RWPE2 (cell line): ENCODE measurements at regions not wholly inside any gene's neighbourhood (a gene's known extent, or its start where the extent isn't known, plus 50 kb on each side); places are given as distances from the start of the nearest gene placed in this dataset.

Experiments used
- ATAC-seq: fragments of 200-7000 bp; cut with Tn5 transposase; 3 replicates; pipeline ENCODE4 v1.9.1; 2021; ENCODE audit warnings: low read depth
- DNase-seq: peaks from one replicate; pipeline ENCODE4 v3.0.0-alpha.2; 2020; ENCODE audit warnings: low spot score
- H3K27ac ChIP-seq: fragments of 450-650 bp; 2 replicates; pipeline ENCODE4 v1.5.1; 2017; ENCODE audit warnings: mild to moderate bottlenecking; ENCODE audit not compliant: poor library complexity, severe bottlenecking
- H3K27me3 ChIP-seq: fragments of 250-450 bp; sonication (Bioruptor Pico); 2 replicates; pipeline ENCODE4 v1.5.1; 2021; ENCODE audit warnings: mild to moderate bottlenecking, moderate library complexity; ENCODE audit not compliant: insufficient read depth, poor library complexity, severe bottlenecking
- H3K36me3 ChIP-seq: fragments of 250-450 bp; sonication (Bioruptor Pico); 2 replicates; pipeline ENCODE4 v1.5.1; 2020; ENCODE audit warnings: low read depth, mild to moderate bottlenecking, moderate library complexity
- H3K4me1 ChIP-seq: fragments of 250-450 bp; sonication (Bioruptor Pico); 2 replicates; pipeline ENCODE4 v1.5.1; 2021; ENCODE audit warnings: mild to moderate bottlenecking, moderate library complexity; ENCODE audit not compliant: insufficient read depth, poor library complexity, severe bottlenecking
- H3K4me3 ChIP-seq: fragments of 250-450 bp; sonication (Bioruptor Pico); 2 replicates; pipeline ENCODE4 v1.5.1; 2021; ENCODE audit warnings: mild to moderate bottlenecking, moderate library complexity; ENCODE audit not compliant: severe bottlenecking
- H3K9me3 ChIP-seq: fragments of 250-450 bp; sonication (Bioruptor Pico); 2 replicates; pipeline ENCODE4 v1.5.1; 2021; ENCODE audit warnings: mild to moderate bottlenecking, moderate library complexity; ENCODE audit not compliant: severe bottlenecking
- CTCF ChIP-seq: fragments of 450-650 bp; IDR thresholded peaks from one replicate; pipeline ENCODE4 v1.5.1; 2017; ENCODE audit warnings: mild to moderate bottlenecking, moderate library complexity; ENCODE audit not compliant: poor library complexity, severe bottlenecking

- no peaks in the 10 kb centered on the region for H3K4me1 ChIP-seq
Observed at GRCh38 chr12:131332224-131332623, 378.5 kb downstream of the ADGRD1 start.

DNA sequence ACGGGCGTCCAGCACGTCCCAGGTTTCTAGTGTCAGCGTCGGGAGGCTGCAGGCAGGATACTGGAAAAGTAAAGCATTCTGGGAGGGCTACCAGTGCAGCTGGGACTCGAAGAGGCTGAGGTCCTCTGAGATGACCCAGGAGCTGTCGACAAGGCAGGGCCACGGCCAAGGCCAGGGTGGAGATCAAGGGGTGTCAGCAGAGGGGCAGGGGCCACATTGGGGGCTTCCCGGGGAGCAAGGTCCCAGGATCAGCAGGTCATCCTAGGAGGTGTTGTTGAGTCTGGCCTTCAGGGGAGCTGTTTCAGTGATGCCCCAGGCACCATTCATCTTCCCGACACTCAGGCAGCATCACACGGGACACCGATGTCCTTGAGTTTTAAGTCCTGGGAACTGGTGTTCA is 377.8 kb upstream of the SFSWAP start:
- no peaks in the 10 kb centered on the region for H3K9me3 ChIP-seq
- no peak for TF ChIP-seq CTCF
- DNase-seq = no peak
- H3K4me3 ChIP-seq = no peak overlapping the region
- no peaks in the 10 kb centered on the region for H3K4me1 ChIP-seq
- H3K36me3 ChIP-seq = no peaks in the 10 kb centered on the region
- no peak overlapping the region for H3K27ac ChIP-seq
- H3K27me3 ChIP-seq = no peaks in the 10 kb centered on the region
- ATAC-seq = no peak

More at GRCh38 chr12:131332224-131332623, 378.5 kb downstream of the ADGRD1 start:
- no peaks in the 10 kb centered on the region for H3K27me3 ChIP-seq
- DNase-seq (no peak), ATAC-seq (no peak)
- H3K4me3 ChIP-seq = no peak overlapping the region
- no peaks in the 10 kb centered on the region for H3K9me3 ChIP-seq
- H3K36me3 ChIP-seq = no peaks in the 10 kb centered on the region
- no peak for TF ChIP-seq CTCF
- no peak overlapping the region for H3K27ac ChIP-seq

GRCh38 chr12:131333621-131334440 is 377.1 kb upstream of the SFSWAP start:
- ATAC-seq (no peak), DNase-seq (no peak)
- no peaks in the 10 kb centered on the region for H3K27me3 ChIP-seq
- H3K9me3 ChIP-seq = no peaks in the 10 kb centered on the region
- H3K4me3 ChIP-seq = no peak overlapping the region
- no peak for TF ChIP-seq CTCF
- H3K27ac ChIP-seq = no peak overlapping the region
- no peaks in the 10 kb centered on the region for H3K4me1 ChIP-seq
- no peaks in the 10 kb centered on the region for H3K36me3 ChIP-seq

GRCh38 chr12:131334835-131335234 is 376.1 kb upstream of the SFSWAP start:
- ATAC-seq = no peak
- H3K4me3 ChIP-seq = no peak overlapping the region

More at GRCh38 chr12:131334835-131335234, 376.1 kb upstream of the SFSWAP start:
- H3K36me3 ChIP-seq = no peaks in the 10 kb centered on the region
- H3K27me3 ChIP-seq = no peaks in the 10 kb centered on the region
- H3K9me3 ChIP-seq = no peaks in the 10 kb centered on the region
- no peaks in the 10 kb centered on the region for H3K4me1 ChIP-seq
- no peak for TF ChIP-seq CTCF
- H3K27ac ChIP-seq = no peak overlapping the region
- DNase-seq = no peak
